GM21423 (cell line): ENCODE measurements at regions not wholly inside any gene's neighbourhood (a gene's known extent, or its start where the extent isn't known, plus 50 kb on each side); places are given as distances from the start of the nearest gene placed in this dataset.
"Not testable (repeated sequence)": the region's sequence is repeated elsewhere in the genome, so short reads cannot be mapped to it uniquely, and the experiment has no call there.

ENCODE experiments used
- ATAC-seq: cut with Tn5 transposase; IDR thresholded peaks from one replicate; pipeline ENCODE4 v1.9.1; 2021; ENCODE audit warnings: mild to moderate bottlenecking, moderate library complexity; ENCODE audit not compliant: unreplicated experiment

DNA sequence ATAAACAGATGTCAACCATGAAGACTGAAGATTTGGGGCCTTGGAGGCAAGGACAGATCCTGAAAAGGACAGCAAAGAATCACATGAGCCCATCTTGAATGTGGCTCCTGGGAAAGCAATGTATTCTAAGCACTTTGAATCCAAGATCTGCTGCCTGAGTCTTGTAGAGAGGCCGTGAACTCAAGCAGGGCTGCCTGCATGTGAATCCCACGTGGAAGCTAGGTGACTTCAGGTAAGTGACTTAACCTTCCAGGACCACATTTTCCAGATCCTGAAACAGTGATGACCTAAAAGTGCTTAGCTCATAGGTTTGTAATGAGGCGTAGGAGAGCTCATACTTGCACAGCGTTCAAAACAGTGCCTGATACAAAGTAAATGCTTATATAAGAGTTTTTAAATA is 373.0 kb upstream of the SALL1 start:
- no peak for ATAC-seq

- no peak for ATAC-seq
Observed at GRCh38 chr16:51523400-51523799, 372.3 kb upstream of the SALL1 start.

- ATAC-seq, result no peak
Observed at GRCh38 chr16:51522902-51523301, 371.8 kb upstream of the SALL1 start.

- ATAC-seq, result not testable (repeated sequence)
Observed at GRCh38 chr16:51516960-51517359, 365.9 kb upstream of the SALL1 start.

- ATAC-seq, result no peak
Observed at GRCh38 chr16:51510416-51510815, 359.3 kb upstream of the SALL1 start.

GRCh38 chr16:51509336-51509735 is 358.3 kb upstream of the SALL1 start:
- no peak for ATAC-seq

GRCh38 chr16:51508490-51509212 is 357.6 kb upstream of the SALL1 start:
- no peak for ATAC-seq

DNA sequence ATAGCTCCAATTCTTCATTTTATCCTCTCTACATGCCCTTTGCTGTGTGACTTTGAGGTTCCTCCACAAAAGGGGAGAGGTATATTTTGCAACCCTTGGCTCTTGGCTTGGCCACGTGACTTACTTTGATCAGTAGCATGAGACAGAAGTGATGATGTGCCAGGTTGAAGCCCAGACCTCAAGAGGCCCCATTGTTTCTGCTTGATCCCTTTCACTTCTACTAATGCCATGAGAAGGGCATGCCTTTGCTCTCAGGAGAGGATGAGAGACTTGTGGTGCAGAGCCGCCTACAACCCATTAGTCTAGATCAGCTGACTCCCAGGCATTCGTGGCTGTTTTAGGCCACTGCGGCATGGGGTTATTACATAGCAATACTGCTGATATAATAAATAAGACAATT is 356.2 kb upstream of the SALL1 start:
- no peak for ATAC-seq

DNA sequence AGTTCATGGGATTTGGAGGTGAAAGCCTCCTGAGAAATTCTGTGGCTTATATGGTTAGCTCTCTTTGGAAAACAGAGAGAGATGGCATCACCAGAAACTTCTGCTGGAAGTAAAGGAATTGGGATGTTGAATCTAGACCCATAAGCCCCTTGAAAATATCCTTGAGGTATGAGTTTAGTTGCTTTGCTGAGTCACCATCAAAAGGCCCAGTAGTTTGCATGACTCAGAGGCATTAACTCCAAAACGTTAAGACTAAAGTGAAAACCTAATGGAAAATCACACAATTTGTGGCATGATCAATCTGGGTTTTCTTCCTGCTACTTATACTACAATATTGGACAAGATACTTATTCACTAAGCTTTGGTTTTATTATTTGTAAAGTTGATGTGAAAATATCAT is 349.2 kb upstream of the SALL1 start:
- no peak for ATAC-seq

DNA sequence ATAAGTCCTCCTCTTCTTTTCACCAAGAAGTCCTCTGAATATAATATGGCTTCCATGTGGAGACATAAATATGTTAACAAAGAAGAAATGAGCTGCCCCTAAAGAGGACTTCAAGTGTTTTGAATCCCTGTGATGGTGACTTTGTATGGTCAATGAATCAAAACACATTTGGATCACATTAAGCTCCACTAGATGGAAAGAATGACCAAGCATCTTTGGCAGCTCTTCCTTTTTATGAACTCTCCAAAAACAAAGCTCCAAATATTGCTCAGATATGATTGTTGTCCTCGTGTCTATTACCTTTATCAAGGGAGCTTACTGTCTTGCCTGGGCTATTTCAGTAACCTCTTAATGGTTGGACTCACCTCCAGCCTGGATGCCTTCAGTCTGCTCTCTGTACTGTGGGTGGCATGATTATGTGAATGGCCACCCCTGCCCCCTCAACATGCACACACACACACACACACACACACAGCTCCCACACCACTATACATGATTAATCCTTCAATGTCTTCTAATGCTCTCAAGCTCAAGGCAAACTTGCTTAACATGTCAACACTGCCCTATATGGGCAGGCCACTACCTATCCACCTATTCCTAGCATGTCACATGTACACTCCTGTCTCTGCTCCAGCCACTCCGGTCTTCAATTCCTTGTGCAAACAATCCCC is 346.6 kb upstream of the SALL1 start:
- no peak for ATAC-seq

- no peak for ATAC-seq
Observed at GRCh38 chr16:51490866-51491265, 339.8 kb upstream of the SALL1 start.

DNA sequence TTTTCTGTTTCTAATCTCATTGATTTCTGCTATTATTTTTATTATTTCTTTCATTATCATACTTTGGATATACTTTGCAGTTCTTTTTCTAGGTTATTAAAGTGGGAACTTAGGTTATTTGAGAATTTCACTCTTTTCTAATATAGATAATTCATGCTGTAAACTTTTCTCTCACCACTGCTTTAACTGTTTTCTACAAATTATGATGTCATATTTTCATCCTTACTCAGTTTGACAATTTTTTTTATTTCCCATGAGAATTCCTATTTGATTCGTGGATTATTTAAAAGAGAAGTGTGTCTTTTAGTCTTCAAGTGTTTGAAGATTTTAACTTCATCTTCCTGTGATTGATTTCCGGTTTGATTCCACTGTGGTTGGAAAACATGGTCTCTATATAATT is 336.8 kb upstream of the SALL1 start:
- no peak for ATAC-seq

DNA sequence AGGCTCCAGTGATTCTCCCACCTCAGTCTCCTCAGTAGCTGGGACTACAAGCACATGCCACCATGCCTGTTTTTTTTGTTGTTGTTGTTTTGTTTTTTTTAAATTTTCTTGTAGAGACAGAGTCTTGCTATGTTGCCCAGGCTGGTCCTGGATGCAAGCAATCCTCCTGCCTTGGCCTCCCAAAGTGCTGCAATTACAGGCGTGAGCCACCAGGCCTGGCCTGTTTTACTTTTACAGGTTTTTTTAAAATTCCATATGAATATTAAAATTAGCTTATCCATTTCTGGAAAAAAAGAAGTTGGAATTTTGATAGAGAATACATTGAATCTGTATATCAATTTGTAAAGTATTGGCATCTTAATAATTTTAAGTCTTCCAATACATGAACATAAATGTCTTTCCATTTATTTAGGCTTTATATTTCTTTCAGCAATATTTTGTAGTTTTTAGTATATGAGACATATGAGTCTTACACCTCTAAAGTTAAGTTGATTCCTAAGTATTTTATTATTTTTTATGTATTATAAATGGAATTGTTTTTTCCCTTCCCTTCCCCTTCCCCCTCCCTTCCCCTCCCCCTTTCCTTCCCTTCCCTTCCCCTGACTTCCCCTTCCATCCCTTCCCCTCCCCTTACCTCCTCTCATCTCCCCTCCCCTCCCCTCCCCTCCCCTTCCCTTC is 323.5 kb upstream of the SALL1 start:
- ATAC-seq, result no peak

GRCh38 chr16:51473091-51473490 is 322.0 kb upstream of the SALL1 start:
- no peak for ATAC-seq

DNA sequence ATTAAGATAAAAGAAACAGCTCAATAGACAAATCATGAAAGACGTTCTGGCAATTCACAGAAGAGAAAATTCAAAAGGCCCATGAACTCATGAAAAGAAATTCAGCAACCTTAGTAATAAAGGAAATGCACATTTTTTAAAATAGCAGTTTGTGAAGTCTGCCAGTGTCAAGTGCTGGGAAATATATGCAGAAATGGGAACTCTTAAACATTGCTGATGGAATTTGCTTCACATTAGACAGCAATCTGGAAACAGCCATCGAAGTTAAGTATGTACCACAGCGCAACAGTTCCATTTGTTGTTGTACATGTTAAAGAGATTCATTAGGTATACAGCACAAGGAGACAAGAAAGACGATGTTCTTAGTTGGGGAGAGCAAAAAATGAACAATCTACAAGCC is 319.4 kb upstream of the SALL1 start:
- no peak for ATAC-seq

- ATAC-seq, result no peak
Observed at GRCh38 chr16:51464996-51465395, 313.9 kb upstream of the SALL1 start.

DNA sequence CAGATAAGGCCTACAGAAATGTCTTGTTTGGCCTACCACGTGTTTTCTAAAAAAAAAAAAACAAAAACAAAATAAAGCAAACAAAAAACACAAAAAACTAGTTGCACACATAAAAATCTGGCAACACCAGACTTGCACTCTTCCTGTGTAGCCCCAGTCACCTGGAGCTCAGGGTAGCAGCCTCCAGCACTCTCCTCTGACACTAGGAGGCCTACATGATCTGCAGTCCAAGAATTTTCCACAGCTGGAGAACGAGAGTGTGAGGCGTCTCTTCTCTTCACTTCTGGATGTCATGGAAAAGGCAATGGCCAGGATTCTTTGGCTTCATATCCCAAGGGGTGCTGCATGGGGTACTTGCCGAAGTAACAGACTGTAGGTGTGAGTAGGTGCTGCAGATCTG is 310.2 kb upstream of the SALL1 start:
- no peak for ATAC-seq

DNA sequence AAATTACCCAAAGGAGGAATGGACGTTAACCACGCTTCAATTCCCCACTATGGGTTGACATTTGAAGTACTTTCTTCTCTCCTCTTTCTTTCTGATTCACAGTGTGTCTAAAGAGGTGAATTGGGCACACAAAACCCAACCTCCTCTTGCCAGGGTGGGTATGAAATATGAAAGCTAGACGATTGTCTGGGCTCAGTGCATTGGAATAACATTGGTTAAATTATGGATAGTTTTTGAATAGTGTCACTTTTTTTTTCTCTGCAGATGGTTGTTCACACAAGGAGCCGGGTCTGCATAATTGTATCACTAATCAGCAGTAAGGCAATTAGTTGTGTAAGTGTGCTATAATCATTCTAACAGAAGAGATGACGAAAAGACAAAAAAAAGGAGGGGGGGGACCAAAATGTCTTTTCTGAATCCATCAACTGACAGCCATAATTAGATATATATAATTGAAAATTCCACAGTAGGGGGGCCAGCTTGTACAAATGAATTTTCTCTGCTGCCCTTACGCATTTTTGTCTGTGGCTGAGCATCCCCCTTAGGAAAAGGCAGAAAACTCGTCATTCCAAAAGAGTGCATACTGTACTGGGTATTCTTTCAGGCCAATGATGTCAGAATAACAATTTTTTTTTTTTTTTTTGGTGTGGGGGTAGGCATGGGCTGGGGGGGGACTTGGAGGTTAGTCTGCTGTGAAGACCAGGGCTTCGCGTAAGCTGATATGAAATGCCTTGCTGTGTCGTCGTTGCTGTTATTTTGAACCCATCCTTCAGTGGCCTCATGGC is 307.5 kb upstream of the SALL1 start:
- ATAC-seq, result no peak

DNA sequence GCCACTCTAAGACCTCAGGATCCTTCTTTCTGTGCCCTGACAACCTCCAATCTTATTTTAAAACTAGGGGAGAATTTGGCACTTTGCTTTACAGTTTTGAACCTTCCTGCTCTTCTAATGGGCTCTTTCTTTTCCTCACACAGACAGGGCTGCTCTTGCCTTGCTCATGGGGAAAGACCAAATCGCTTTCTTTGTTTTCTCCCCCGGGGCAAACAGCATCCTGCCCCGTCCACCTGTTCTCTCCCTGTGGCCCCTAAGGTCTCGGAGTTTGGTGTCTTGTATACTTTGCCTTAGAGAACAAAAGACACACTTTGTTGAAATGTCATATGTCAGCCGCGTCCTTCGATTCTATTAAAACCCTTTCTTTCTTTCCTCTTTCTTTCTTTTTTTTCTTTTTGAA is 306.7 kb upstream of the SALL1 start:
- no peak for ATAC-seq

- ATAC-seq, result no peak
Observed at GRCh38 chr16:51455398-51455797, 304.3 kb upstream of the SALL1 start.

DNA sequence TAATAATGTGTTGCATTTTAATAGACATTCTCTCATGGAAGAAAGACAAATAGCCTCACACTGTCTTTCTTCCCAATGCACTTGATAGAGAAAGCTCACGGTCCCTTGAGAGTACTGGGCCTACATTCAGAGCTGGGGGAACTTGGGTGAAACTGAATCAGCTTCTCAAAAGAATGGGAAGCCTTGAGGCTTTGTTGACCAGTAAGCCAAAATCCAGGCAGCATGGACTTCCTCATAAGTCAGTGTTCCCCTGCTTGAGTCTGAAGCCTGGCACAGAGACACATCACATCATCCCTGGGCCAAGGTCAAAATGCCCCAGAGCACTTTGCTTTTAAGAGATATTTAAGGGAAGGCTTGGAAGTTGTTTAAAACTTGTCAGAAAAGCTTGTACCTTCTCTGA is 302.2 kb upstream of the SALL1 start:
- no peak for ATAC-seq
